NCI-H226 (cell line): ENCODE measurements at regions not wholly inside any gene's neighbourhood (a gene's known extent, or its start where the extent isn't known, plus 50 kb on each side); places are given as distances from the start of the nearest gene placed in this dataset.
"Not testable (repeated sequence)": the region's sequence is repeated elsewhere in the genome, so short reads cannot be mapped to it uniquely, and the experiment has no call there.

ENCODE experiments used
- DNase-seq: peaks from one replicate; pipeline ENCODE4 v3.0.0-alpha.2; 2015

- no peak for DNase-seq
These were observed 1288.7 kb downstream of the PLA2G4A start for GRCh38 chr1:188117436-188117835.

DNA sequence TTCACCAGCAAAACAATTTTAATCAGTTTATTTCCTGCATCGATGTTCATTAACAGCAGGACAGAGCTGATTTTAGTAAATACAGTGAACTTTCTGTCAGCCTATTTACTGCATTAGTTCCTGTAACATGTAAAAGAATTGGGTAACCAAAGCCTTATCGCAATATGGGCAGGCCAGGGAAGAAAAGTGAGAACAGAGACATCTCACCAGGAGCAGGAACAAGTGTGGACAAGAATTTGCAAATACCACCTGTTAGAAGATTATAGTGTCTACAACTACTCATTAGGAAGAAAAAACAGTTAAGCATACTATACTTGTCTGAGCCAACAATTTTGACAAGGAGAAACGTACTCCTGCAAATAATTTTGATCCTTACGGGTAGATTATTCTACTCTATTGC, 1293.9 kb downstream of the PLA2G4A start:
- no peak for DNase-seq

DNA sequence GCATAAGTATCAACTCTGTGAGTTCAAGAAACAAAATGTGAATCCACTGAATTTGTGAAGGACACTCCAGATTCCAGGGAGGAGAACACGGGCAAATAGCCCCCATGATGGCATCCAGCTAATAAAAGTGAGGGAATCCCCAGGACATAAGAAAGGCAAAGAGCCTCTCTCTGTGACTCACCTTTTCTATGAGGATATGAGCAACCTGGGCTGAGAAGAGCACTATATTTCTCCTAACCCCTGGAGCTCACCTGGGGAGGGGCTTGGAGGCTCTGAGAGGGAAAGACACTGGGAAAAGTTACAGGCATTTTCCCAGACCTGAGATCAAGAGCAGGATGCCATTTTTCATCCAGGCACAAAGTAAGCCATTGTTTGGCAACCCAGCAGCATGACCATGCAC, 1298.8 kb downstream of the PLA2G4A start:
- no peak for DNase-seq

DNA sequence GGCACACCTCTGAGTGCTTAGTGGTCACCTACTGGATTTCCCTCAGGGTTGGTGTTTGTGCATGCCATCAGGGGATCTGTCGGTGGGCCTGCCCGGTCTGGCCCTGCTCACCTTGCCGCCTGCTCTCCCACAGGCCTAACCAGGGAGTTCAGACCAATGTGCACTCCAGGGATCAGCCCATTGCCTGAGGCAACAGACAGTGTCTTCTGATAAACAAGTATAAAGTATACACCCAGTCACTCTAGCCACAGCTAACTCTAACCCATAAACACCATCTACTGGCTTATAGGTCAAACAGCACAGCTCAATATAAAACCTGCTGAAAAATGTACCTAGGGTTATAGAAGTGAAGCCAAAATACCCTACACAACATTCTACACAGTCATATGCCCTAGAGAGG, 1300.0 kb downstream of the PLA2G4A start:
- DNase-seq: peak; percentile 60

GRCh38 chr1:188129856-188130838, 1301.4 kb downstream of the PLA2G4A start:
- no peak for DNase-seq

GRCh38 chr1:188137221-188137620, 1308.5 kb downstream of the PLA2G4A start:
- no peak for DNase-seq

DNA sequence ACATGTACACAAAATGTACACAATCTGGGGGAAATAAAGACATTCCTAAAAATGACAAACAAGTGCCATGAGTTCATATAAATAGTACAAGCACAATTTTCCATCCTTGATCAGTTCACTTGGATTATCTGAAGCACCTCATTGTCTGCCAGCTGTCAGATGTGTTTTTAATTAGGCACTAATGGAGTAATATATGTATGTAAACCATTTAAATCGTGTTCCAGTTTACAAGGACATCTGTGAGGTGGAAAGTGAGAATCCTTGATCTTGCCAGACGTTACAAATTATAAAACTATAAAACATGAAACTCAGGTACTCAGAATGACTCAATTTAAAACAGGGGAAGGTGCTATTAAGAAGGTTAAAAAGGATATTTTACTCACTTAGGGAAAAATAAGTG, 1312.2 kb downstream of the PLA2G4A start:
- DNase-seq: no peak

- DNase-seq: no peak
These were observed 1325.4 kb downstream of the PLA2G4A start for GRCh38 chr1:188154196-188154595.

DNA sequence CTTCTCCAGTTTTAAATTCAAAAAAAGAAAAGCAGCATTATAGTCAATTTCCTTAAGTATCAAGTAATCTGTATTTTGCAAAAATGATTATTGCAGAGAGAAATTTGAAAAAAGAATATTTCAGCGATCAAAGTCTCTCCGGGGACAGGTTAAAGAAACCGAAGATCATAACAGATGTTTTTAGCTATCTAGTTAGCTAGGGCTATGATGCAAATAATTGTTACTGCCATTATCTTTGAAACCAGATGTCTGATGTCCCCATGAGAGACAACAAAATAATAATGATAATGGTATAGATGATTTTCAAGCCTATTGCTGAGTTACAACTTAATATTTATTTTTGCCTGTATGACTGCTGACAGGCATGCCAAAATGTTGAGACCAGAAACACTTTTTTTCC, 1326.0 kb downstream of the PLA2G4A start:
- no peak for DNase-seq

- DNase-seq: no peak
These were observed 1326.5 kb downstream of the PLA2G4A start for GRCh38 chr1:188155261-188155660.

- DNase-seq: no peak
These were observed 1335.7 kb downstream of the PLA2G4A start for GRCh38 chr1:188164459-188164858.

- no peak for DNase-seq
These were observed 1337.9 kb downstream of the PLA2G4A start for GRCh38 chr1:188166654-188167053.

- no peak for DNase-seq
These were observed 1341.2 kb downstream of the PLA2G4A start for GRCh38 chr1:188169971-188170370.

DNA sequence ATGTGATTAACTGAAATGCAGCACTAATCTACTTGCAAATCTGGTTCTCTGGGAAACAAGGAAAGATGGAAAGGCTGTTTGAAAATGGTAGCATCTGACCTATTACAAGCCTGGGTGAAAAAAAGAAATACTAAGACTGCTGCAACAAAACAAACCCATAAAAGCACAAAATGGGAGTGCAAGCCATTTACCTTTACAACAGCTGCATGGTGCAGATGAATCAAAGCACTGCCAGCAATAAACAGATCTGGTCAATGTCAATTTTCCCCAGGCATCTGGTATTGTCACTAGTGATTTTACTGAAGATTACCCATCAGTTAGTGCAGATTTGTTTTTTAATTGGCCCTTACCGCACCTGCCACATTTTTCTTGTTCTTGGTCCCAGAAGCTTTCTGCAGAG, 1341.7 kb downstream of the PLA2G4A start:
- no peak for DNase-seq

- DNase-seq: no peak
These were observed 1342.2 kb downstream of the PLA2G4A start for GRCh38 chr1:188170935-188171334.

DNA sequence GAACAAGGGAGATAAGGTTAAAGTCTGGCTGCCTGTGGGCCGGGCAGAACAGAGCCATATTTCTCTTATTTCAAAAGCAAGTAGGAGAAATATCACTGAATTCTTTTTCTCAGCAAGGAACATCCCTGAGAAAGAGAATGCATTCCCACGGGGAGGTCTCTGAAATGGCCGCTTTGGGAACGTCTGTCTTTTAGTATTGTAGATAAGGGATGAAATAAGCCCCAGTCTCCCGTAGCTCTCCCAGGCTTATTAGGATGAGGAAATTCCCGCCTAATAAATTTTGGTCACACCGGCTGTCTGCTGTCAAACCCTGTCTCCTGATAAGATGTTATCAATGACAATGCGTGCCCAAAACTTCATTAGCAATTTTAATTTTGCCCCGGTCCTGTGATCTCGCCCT, 1353.3 kb downstream of the PLA2G4A start:
- DNase-seq: not testable (repeated sequence)

DNA sequence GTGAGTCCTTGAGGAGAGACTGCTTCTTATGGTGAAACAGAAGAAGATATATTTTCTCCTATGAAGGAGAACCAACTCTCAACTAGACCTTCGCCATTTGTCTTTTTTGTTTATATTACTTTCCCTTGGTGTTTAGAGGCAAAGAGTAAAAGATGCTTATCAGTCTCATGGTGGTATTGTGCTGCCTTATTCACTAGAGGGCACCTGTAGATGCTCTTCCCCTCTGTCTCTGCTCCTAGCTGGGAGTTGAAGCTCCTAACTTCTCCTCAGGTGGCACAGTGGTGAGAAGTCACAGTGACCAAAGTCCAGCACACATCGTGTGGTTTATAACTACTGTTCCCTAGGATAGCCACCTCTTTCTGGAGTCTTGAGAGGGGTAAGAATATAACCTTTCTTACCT, 1359.6 kb downstream of the PLA2G4A start:
- no peak for DNase-seq

GRCh38 chr1:188194916-188195315, 1366.2 kb downstream of the PLA2G4A start:
- DNase-seq: no peak

DNA sequence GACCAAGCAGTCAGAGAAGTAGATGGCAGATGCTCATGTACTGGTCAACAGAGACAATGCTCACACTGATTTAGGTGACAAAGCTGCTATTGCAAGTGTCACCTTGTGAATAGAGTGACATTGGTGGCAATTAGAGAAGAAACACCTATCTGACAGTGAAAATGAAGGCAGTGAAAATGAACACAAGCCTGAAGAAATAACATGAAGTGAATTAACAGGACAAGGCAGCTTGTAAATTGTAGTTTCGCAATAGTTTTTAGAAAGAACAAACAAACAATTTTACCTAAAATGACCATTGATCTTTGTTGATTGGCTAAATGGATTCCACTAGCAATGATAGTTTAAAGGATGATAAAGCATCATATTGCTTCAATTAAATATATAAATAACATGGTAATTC, 1389.5 kb downstream of the PLA2G4A start:
- no peak for DNase-seq

DNA sequence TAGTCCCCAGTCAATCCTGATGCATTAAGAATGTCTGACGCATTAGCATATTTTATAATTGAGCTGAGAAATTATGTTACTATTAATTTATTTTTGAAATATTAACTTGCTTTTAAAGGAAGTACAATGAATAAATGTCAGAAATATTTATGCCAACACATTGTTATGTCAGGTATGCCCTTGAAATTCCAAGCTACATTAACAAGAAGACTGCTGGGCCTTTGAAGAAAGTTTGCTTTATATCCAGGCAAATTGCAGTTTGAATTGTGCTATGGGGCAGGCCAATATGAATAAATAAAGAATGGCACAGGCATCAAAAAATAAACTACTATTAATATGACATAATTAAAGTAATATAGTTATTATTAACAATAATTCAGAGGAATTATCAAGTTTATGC, 1391.3 kb downstream of the PLA2G4A start:
- DNase-seq: no peak

GRCh38 chr1:188224263-188224662, 1395.5 kb downstream of the PLA2G4A start:
- DNase-seq: no peak

- no peak for DNase-seq
These were observed 1397.2 kb downstream of the PLA2G4A start for GRCh38 chr1:188225975-188226374.

- no peak for DNase-seq
These were observed 1399.9 kb downstream of the PLA2G4A start for GRCh38 chr1:188228623-188229022.

- DNase-seq: peak; percentile 55
These were observed 1409.0 kb downstream of the PLA2G4A start for GRCh38 chr1:188237573-188238348.
